H7 (cell line): ENCODE measurements at regions not wholly inside any gene's neighbourhood (a gene's known extent, or its start where the extent isn't known, plus 50 kb on each side); places are given as distances from the start of the nearest gene placed in this dataset.

Experiments used
- DNase-seq: peaks from one replicate; pipeline ENCODE4 v3.0.0; 2012
- H3K27me3 ChIP-seq: 2 replicates; pipeline ENCODE4 v1.6.0; 2011; ENCODE audit warnings: mild to moderate bottlenecking, low read length; ENCODE audit not compliant: control insufficient read depth, insufficient read depth
- H3K36me3 ChIP-seq: replicated peaks from 2 replicates; pipeline ENCODE4 v1.5.1; 2011; ENCODE audit warnings: low read length; ENCODE audit not compliant: control insufficient read depth, insufficient read depth
- H3K4me3 ChIP-seq: 2 replicates; pipeline ENCODE4 v1.5.1; 2011; ENCODE audit warnings: low read depth, mild to moderate bottlenecking, control low read depth, low read length, moderate library complexity; ENCODE audit not compliant: insufficient read depth

DNA sequence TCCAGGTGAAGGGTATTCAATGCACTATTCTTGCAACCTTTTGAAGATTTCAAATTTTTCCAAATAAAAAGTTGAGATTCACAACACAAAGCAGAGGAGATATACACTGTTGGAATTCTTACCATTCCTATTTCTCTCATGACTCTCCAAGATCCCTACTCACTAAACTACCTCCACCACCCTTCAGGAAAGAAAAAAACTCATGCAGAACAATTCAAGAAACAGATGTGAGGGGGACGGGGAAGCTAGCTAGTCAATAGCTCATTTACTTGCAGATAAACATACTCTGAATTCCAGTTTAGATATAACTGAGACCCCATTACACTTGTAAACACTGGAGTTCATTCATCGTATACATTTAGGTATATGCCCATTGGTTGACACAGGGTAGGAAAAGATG, 90.0 kb upstream of the SERP2 start:
- H3K36me3 ChIP-seq = no peaks in the 10 kb centered on the region
- no peak for DNase-seq
- H3K4me3 ChIP-seq = no peak overlapping the region
- H3K27me3 ChIP-seq = no peaks in the 10 kb centered on the region

DNA sequence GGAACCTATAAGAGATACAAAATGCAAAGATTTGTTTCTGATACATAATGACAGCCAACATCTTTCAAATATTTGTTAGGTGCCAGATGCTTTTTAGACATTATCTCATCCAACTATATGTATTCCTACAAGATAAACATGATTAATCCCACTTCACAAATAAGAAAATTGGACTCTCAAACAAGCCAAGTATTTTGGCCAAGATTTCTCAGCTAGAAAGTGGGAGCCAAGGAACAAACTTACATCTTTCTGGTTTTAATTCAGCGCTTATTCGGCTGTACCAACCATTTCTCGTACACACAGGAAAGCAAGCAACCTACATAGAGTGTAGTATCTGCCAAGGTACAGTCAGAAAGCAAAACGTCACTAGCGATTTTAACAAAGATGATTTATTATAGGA, 85.7 kb upstream of the SERP2 start:
- H3K27me3 ChIP-seq = no peaks in the 10 kb centered on the region
- H3K36me3 ChIP-seq = no peaks in the 10 kb centered on the region
- DNase-seq = no peak
- H3K4me3 ChIP-seq = no peak overlapping the region

DNA sequence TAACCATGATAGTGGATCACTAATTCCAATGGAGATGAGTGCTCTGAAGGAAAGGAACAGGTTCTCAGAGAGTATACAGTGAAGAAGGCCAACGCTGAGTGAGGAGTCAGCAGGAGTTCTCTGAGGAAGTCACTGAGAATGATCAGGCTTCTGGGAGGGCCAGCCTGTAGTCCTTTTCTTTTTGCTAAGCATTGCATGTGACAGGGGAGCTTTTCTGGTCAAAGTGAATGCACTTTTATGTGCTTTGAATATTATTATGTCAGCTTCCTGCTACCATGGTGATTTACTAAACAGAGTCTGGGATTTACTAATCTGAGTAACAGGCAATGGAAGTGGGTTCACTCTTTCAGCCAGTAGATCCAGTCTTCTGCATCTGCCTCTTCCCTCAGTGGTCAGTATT, 81.1 kb upstream of the SERP2 start:
- H3K27me3 ChIP-seq = no peaks in the 10 kb centered on the region; the same call in 1 of the 2 replicates
- no peak overlapping the region for H3K4me3 ChIP-seq
- no peak for DNase-seq

DNA sequence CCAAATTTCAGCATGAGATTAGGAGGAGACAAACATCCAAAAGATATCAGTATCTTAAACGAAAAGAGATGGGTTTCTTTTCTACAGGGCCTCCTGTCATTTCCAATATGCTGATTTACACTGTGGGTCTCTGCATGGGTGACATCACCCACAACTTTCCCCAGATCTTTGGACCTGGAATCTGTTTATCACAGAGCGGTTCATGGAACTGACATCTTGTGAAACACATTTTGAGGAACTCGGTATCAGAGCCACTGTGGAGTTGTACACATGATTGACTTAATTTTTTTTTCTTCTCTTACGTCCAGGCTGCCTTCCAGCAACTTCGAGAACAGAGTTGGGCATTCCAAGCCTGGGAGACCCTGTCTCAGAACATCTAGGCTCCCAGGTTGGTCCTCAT, 80.2 kb upstream of the SERP2 start:
- H3K4me3 ChIP-seq = no peak overlapping the region
- DNase-seq = no peak
- no peaks in the 10 kb centered on the region for H3K36me3 ChIP-seq
- H3K27me3 ChIP-seq = no peaks in the 10 kb centered on the region; the same call in 1 of the 2 replicates

More for the DNA sequence above, 81.1 kb upstream of the SERP2 start:
- H3K36me3 ChIP-seq = no peaks in the 10 kb centered on the region

DNA sequence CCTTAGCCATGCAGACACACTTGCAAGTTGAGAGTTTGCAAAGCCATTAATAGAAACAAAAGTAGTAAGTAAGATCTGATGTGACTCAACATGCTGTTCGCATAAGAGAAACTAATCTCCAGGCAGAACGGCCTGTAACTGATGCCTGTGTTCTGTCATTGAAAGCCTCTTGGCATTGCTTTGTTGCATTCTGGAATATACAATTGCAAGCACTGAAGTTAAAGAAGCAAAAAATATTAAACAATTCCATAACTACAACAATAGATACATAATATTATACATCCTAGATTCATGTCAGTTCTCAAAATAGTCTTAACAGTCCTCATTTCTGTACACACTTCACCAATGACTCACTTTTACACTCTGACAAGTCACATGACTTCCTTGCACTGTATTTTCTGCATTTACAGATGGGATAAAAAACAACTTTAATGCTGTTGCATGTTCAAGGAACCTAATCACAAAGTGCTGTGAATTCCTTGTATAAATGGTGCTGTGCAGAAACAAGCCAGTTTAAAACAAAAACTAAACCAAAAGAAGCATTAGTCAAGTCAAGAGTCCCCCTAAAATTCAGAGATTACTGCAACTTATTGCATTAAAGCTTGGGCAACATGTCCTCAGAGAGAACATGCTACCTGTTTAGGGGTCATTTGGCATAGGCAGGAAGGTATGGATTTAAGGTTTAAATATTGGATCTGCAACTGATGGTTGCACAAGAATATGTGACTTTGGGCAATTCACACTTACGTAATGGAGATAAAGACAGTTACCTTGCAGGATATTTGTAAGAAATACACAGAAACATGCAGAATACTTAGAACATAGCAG, 79.5 kb upstream of the SERP2 start:
- Histone ChIP-seq H3K4me3 (no peak overlapping the region), H3K36me3 (no peaks in the 10 kb centered on the region), H3K27me3 (no peaks in the 10 kb centered on the region; the same call in 1 of the 2 replicates)
- DNase-seq = no peak

DNA sequence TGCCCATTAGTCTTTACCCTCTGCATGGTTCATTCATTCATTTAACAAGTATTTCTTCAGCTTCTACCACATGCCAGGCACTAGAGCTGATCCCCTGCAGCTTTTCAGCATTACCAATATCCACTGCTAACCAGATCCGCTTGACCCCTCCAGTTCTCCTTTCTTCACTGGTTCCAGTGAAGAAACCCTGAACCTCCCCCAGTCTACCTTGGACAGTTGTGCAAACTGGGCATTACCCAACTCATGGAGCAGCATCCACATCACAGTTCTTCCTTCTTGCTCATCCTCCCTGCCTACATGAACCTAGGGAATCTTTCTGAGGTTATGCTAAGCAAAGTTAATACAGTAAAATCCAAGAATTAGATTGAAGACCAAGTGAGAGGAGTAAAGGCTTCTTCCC, 78.7 kb upstream of the SERP2 start:
- Histone ChIP-seq H3K4me3 (no peak overlapping the region), H3K27me3 (no peaks in the 10 kb centered on the region; the same call in 1 of the 2 replicates), H3K36me3 (no peaks in the 10 kb centered on the region)
- no peak for DNase-seq

DNA sequence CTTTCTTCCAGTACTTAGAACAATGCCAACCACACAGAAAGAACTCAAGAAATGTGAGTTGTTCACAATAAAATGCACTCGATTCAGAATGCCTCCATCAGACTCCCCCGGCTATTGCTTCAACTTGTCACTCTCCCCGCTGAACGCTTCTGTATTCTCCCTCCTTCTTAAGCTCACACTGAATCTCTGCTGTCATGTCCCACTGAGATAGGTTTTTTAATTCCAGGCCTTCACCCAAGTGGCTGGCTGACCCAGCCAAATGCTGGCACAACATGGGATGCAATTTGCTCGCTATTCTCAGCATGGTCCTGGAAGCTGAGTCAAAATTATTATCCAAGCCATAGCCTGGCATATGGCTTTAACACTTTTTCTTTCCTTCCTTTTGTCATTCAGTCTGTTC, 76.8 kb upstream of the SERP2 start:
- H3K4me3 ChIP-seq = no peak overlapping the region
- H3K36me3 ChIP-seq = no peaks in the 10 kb centered on the region
- DNase-seq = no peak
- no peaks in the 10 kb centered on the region; the same call in 1 of the 2 replicates for H3K27me3 ChIP-seq

DNA sequence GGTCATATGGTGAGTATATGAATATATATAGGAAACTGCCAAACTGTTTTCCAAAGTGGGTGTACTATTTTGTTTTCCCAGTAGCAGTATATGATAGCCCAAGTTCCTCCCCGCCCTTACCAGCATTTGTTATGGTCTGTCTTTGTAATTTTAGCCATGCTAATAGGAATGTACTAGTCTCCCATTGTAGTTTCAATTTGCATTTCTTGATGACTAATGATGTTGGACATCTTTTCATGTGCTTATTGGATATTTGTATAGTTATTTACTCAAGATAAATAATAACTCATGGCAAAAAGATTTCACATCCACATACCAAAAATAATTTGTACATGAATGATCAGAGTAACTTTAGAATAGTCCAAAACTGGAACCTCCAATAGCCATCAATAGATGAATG, 75.3 kb upstream of the SERP2 start:
- no peaks in the 10 kb centered on the region; the same call in 1 of the 2 replicates for H3K27me3 ChIP-seq
- no peak for DNase-seq
- no peaks in the 10 kb centered on the region for H3K36me3 ChIP-seq
- H3K4me3 ChIP-seq = no peak overlapping the region

DNA sequence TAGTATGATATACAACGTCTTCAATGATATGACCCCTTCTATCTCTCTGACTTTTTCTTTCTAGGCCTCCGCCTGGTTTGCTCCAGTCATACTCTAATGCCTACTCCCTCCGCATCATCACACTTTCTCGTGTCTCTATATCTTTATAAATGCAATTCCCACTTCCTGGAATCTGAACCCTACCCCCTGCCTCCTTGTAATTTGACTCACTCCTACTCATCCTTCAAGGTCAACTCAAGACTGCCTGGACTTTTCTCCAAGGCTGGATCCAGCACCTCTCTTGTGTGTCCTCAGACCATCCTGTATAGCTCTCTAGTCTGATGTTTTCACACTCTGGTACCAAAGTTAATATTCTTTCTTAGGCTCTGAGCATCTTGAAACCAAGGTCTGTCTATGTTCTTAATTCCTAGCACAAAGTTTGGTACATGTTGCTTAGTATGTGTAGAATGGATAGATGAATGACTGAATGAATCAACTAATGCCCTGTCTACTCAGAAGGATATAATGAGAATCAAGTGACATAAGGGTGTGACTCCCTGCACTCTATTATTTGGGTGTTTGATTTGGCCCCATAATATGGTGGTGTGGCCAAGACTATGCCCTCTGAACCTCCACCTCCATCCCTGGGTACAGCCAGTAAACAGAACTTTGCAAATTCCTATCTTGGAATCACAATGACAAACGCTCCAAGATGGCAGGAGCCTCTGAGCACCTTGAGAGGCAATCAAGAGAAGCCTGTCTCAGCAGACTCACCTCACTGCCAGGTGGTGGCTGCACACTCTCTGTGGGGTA, 74.3 kb upstream of the SERP2 start:
- H3K4me3 ChIP-seq = no peak overlapping the region
- H3K27me3 ChIP-seq = peaks cover 8% of the 10 kb centered on the region; the same call in 1 of the 2 replicates
- no peak for DNase-seq
- H3K36me3 ChIP-seq = no peaks in the 10 kb centered on the region

DNA sequence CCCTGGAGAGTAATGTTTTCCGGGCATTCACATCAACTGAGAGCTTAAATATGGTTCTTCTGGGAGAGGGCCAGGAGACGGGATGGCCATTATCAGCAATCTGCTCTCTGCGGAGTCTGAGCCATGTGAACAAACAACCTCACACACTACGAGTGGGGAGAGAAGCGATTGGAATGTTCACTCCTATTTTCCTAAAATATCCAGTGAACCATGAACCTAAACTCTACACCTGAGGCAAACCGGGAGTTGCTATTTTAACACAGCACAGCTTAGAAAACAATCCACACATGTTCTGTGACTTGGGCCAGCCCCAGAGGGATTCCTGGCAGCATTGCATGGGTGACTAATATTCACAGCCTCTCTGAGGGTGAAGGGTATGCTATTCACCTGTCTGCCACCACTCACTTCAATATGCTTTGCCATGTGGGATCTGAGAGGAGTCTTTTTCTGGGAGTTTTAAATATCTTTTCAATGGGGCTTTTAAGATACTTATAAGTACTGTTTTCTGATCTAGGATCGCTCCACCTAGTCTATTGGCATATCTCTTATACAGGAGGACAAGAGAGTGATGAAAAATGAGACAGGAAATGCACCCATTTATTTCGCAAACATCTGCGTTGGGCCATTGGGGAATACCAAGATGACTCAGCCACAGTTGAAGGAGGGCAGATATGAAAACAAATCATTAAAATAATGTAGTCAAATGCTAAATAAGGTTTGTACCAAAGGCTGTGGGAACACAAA, 72.6 kb upstream of the SERP2 start:
- H3K36me3 ChIP-seq = no peaks in the 10 kb centered on the region
- peaks cover 13% of the 10 kb centered on the region for H3K27me3 ChIP-seq
- no peak overlapping the region for H3K4me3 ChIP-seq
- no peak for DNase-seq

DNA sequence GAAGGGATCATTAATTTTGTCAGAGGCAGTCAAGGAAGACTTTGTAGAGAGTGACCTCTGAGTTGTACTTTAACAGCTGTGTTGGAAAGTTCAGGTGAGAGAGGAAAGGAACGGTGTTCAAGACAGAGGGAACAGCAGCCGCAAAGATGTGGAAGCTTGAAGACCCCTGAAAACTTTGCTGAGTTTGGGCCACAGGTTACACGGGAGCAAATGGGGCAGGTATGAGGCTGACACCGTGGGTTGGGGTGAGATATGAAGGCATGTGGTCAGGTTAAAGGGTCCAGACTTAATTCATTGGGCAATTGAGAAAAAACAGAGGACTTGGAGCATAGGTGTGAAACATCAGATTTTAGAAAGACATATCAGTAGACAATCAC, 72.0 kb upstream of the SERP2 start:
- Histone ChIP-seq H3K4me3 (no peak overlapping the region), H3K36me3 (no peaks in the 10 kb centered on the region), H3K27me3 (peaks cover 13% of the 10 kb centered on the region)
- DNase-seq = no peak

DNA sequence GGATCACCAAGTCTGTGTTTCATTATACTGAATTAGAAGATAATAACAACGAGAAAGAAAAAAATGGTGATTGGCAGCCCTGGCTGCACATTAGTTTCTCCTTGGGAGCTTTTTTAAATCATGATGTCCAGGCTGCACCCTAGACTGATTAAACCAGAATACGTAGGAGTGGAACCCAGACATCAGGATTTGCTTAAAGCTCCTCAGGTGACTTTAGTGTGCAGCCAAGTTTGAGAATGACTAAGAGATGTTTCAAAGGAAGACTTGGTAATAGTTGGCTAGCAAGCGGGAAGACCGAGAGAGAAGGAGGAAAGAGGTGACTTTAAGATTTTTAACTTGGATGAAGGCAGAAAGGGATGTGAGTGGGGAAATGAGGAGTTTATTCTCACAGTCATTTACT, 71.4 kb upstream of the SERP2 start:
- Histone ChIP-seq H3K4me3 (no peak overlapping the region), H3K27me3 (peaks cover 13% of the 10 kb centered on the region), H3K36me3 (no peaks in the 10 kb centered on the region)
- DNase-seq = no peak

DNA sequence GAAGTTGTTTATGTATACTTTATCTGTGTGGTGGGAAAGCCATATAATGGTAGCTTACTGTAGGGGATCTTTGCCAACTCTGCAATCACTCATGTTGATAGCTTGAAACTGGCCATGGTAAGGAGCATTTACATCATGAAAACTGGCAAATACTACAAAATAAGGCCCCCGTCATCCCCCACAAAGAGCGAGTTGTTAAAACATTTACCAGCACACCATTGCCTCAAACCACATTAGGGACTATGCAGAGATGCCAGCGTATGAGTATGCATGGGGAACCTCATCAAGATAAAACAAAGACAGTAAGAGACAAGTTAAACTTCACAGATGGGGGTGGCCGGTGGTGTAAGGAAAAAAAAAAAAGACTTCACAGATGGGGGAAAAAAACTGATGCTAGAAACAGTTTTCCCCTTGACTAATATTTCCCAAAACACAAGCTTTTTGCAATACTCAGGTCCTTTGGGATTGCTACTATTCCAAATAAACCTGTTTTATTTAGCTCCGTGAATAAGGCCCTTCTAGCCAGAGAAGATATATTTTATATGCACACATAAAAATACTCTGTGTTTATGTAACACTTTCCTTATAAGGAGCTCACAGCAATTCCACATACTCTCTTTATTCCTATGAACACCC, 70.6 kb upstream of the SERP2 start:
- Histone ChIP-seq H3K4me3 (no peak overlapping the region), H3K27me3 (peaks cover 18% of the 10 kb centered on the region), H3K36me3 (no peaks in the 10 kb centered on the region)
- DNase-seq = no peak

DNA sequence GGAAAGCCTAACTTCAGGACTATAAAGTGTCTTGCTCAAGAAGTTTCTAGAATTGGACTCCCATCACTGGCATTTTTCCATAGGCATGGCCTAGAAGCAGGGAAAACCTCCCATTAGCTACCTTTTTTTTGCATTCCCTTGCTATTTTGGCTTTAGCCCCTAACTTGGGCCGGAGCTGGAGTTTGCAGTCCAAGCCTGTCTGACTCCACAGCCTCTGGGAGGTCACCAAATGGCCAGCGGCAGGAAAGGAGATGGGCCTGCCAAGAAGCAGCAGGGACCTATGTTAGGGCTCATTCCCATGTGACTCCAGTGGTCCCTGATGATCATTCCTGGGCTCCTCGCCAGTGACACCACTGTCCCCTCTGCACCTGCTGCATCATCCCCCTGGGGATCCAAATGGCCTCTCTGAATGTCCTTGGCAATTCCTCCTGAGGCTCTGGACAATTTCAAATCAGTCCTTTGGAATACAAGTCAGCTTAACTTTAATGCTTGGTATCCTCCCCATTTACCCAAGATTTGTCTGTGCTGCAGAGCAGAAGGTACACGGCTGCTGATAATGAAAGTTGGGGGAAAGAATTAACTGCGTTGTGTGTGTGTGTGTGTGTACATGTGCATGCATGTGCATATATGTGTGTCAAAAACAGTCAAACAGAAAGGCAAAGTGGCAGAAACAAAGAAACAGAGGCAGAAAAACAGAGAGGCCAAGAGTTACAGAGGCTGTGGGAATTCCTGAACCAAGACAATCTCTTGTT, 69.8 kb upstream of the SERP2 start:
- no peak for DNase-seq
- Histone ChIP-seq H3K4me3 (no peak overlapping the region), H3K36me3 (no peaks in the 10 kb centered on the region), H3K27me3 (peaks cover 24% of the 10 kb centered on the region)
